Ovary (tissue), 3 donors: ENCODE measurements at regions not wholly inside any gene's neighbourhood (a gene's known extent, or its start where the extent isn't known, plus 50 kb on each side); places are given as distances from the start of the nearest gene placed in this dataset.

ENCODE experiments used
- POLR2A ChIP-seq: fragments of 450-650 bp; IDR thresholded peaks from one replicate; pipeline ENCODE4 v1.6.1; 2017; ENCODE audit warnings: antibody characterized with exemption, mild to moderate bottlenecking, moderate library complexity
- TF ChIP-seq, protein P1 (sequence below), 3 donors: fragments of 450-650 bp in 2 of 3; fragments of 200-600 bp in 1 of 3; IDR thresholded peaks; one replicate each; pipeline versions ENCODE4 v1.5.1 to v1.8.0; 2016 to 2022; ENCODE audit warnings: antibody characterized with exemption in 3 of 3, mild to moderate bottlenecking in 1 of 3
- donor health status: DM: no; HTN: no; CAD: no.

DNA sequence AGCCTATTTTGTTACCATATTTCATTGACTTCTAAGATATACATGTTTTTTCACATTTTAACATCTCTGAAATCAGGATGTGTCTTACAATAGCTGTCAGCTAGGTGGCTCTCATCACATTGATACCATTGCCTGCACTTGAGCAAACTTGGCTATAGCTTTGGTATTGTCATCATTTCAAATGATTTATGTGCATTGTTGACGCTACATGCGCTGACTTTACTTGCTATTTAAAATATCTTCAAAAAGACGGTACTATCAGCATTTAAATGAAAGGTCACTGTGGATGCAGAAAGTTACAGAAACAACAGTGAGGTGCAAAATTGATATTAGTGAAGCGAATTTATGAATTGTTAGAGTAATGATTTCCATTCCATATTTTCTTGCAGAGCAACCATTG lies 54.0 kb upstream of the ABHD2 start:
- TF ChIP-seq, protein P1, sequence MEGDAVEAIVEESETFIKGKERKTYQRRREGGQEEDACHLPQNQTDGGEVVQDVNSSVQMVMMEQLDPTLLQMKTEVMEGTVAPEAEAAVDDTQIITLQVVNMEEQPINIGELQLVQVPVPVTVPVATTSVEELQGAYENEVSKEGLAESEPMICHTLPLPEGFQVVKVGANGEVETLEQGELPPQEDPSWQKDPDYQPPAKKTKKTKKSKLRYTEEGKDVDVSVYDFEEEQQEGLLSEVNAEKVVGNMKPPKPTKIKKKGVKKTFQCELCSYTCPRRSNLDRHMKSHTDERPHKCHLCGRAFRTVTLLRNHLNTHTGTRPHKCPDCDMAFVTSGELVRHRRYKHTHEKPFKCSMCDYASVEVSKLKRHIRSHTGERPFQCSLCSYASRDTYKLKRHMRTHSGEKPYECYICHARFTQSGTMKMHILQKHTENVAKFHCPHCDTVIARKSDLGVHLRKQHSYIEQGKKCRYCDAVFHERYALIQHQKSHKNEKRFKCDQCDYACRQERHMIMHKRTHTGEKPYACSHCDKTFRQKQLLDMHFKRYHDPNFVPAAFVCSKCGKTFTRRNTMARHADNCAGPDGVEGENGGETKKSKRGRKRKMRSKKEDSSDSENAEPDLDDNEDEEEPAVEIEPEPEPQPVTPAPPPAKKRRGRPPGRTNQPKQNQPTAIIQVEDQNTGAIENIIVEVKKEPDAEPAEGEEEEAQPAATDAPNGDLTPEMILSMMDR (IDR thresholded peaks at IDR 0.05): no peak
- no peak for TF ChIP-seq POLR2A
